ENCODE measurements at regions not wholly inside any gene's neighbourhood (a gene's known extent, or its start where the extent isn't known, plus 50 kb on each side); places are given as distances from the start of the nearest gene placed in this dataset.
A peak's percentile ranks its signal among the peaks of the same experiment; 100 is the strongest.

DNA sequence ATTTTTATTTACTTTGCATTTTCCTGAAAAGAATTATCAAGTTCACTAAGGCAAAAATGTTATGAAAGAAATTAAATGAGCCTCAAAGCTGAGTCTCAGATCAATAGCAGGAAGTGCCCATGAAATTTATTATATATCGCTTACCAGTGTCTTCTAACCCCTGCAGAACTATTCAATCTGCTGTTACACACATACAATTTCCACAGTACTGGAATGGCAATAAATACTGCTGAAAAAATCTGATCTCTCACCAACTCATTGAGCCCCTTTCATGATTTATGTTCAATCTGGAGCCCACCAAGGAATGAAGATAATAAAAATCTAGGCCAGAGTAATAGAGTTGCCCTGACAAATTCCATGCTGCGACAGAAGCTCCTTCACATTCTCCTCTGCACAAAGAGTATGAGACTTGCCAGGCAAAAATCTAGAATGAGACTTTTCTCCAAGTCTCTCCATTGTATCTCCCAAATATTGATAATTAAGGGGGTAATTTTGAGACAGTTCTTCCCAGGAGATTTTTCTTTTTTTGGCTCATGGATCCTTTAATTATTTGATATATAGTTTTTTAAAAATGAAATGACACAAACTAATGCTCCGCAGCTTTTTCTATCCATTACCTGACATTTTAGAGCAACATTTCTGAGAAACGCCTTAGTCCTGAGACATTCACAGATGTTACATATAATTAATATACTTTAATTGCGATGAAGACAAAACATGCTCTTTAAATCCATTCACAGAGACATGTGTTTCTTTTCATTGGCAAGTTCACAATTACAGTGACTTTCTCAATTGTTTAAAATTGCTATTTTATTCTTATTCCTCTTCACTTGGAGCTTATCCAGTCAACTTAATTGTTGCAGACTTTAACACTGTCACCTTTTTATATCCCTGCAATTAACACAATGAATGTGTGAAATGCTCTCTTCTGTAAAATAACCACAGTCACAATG lies 1020.4 kb downstream of the CBLN2 start:
- DNase-seq (ENCODE audit: low read depth): no peak

DNA sequence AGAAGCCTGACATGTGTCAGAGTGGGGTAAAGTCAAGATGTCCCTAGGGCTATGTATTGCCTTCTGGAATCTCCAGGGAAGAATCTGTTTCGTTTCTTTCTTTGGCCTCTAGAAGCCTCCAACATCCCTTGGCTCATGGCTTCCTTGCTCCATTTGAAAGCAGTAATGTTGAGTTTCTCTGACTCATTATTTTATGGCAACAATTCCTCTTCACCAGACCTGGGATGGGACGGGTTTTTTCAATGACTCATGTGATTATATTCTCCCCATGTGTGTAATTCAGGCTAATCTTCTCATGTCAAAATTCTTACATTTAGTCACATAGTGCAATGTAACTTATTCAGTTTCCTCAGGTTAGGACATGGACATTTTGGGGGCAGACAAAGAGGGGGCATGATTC lies 1038.6 kb downstream of the CBLN2 start:
- DNase-seq (ENCODE audit: low read depth): no peak

DNA sequence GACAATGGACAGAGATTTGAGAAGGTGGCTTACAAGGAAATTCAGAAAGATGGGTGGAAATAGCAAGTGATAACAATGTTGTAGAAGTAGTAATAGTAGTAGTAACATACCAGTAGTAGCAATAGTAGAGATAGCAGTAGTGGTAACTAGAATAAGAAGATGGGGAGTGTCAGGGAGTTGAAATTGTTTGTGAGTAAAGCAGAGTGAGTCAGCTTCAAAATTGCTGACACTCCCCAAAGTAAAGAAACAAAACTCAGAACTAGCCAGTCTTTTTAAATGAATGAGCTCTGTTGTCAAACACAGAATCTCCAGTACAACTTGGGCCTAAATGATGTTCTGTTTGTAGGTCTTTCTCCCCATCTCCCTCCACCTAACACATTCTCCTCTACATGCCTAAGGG lies 1040.9 kb downstream of the CBLN2 start:
- no peak for DNase-seq (ENCODE audit: low read depth)

DNA sequence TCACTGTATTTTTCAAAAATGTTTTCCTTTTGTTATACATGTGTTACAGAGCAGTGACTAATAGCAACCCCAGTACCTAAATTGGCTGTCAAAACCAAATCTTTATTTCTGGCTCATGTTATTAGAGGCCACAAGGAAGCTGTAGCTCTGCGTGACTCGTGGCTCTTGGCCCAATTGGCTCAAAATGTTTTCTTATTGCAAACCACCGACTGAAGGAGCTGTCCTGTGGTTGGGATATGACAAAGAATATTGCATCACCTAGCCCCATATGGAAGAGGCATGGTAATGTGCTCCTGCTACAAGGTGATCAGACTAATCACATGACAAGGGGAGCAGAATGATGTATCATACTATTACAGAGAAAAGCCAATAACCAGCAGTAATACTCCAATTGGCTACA lies 1058.5 kb downstream of the CBLN2 start:
- peak; percentile 38 for DNase-seq (ENCODE audit: low read depth)

DNA sequence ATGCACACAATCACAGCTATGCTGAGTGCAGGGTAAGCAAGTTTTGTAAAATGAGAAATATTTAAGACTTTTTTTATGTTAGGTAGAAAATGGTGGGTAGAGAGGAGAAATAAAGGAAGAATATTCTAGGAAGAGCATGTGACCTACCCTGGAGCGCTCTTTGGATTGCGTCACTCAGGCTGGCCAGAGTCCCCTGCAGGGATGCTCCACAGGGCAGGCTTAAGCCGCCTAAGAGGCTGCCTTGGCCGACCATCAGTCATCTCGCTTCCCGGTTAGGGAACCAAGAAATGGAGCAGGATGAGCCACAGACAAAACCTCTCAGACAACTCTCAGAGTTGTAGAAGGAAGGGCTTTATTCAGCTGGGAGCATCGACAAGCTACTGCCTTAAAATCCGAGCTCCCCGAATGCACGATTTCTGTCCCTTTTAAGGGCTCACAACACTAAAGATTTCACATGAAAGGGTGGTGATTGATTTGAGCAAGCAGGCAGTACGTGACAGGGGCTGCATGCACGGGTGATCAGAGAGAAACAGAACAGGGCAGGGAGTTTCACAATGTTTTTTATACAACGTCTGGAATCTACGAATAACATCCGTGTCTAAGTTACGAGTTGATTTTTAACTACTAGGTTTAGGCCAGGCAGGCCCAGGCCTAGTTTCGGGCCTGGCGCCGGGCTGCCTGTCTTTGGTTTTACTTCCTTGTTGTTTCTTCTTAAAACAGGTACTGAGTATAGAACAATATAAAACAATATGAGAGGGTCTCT lies 1072.0 kb downstream of the CBLN2 start:
- DNase-seq (ENCODE audit: low read depth): no peak

DNA sequence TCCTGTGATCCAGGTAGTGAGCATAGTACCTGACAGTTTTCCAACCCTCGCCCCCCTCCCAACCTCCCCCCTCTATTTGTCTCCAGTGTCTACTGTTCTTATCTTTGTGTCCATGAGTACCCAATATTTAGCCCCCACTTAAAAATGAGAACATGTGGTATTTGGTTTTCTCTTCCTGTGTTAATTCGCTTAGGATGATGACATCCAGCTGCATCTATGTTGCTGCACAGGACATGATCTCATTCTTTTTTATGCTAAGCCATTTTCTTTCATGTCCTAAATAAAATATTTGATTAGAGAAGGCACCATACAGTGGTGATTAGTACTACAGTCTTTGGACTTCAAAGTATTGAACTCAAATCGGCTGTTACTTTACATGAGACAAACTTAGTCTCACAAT lies 1087.9 kb downstream of the CBLN2 start:
- no peak for DNase-seq (ENCODE audit: low read depth)

DNA sequence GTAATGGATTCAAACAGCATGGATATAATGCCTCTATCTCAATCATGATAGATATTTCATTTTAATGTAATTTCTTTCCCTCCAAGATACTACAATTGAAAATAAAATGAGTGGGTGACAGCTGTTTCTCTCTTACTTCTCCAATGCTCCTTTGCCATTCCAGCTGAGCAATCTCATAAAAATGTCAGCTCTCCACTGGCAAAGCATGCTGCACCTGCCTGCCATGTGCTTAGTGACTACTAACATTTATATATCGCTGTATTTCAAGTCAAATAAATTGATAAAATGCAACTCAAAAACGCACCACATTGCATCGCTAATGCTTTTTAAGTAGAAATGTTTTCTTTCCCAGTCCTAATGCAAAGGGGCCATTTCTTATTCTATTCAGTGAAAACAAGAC lies 1093.9 kb downstream of the CBLN2 start:
- no peak for DNase-seq (ENCODE audit: low read depth)

DNA sequence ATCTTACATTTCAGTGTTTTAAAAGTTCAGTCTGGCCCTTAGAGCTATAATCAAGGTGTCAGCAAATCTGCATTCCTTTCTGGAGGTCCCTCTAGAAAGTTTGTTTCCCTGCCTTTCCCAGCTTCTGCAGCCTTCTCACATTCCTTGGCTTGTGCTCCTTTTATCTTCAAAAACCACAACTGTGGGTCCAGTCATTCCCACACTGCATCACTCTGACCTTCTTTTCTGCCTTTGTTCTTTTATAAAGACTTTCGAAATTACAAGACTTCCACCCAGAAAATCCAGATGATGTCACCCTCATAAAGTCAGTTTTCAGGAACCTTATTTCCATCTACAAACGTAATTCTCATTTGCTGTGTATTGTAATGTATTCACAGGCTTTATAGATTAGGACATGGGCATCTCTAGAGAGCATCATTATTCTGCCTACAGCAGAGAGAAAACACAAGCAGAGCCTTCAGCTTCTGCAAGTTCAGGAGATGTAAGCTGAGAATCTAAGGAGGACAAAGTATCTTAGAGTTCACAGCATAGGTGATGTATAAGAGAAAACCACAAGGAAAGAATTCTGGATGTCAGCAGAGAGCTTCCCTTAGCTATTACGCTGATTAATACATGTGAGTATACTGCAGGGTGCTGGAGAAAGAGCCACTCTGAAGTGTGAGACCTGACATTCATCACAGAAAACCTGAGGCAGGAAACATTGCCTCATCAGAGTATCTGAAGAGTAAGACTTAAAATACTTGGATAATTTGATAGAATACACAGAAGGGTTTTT lies 1100.2 kb downstream of the CBLN2 start:
- peak; percentile 49 for DNase-seq (ENCODE audit: low read depth)

DNA sequence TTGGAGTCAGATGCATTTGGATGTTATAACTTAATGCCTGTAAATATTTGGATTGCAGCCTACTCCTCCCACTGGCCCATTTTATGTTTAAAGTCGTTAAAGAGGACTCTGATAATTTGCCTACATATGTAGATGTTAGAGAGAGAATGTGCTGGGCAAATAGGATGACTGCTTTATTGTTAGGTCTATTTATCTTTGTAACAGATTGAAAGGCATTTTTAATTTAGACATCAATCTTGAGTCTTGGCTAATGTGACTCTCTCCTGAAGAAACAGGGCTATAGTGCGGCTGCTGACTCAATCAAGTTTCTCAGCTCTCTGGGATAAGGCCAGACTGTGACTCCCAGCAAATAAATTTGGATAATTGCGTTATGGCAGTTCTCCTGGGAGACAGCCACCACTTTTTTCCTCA lies 1101.4 kb downstream of the CBLN2 start:
- DNase-seq (ENCODE audit: low read depth): peak; percentile 51

DNA sequence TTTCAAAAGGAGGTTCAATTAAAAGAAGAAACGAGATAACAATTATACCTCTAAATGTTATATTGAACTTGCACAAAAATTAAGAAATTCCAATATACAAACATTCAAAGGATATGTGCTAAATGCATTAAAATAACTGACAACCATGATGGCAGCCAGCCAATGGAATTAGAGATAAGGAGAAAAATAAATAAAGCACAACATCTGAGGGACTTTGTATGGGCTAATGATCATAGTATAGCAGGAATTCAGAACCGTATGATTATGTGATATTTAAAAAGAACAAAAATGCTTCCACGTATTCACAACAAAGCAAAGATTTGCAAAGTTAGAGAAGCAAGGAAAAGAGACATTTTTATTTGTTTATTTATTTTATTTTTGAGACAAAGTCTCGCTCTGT lies 1103.0 kb downstream of the CBLN2 start:
- no peak for DNase-seq (ENCODE audit: low read depth)

DNA sequence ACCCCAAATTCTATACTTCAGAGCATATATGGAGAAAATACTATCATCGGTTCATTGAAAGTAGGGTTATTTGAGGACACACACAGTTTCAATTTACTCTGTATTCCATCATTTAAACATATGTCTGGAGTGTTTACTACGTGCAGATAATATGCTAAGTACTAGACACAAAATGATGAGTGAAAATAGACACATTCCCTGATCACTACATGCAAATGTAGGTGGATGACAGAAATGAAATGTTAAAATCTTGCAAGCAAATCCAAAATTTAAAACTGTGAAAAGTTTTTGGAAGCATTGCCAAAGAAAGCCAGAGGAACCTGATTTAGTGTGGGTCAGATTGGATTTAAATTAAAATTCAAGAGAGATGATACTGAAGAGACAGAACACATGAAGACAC lies 1106.6 kb downstream of the CBLN2 start:
- no peak for DNase-seq (ENCODE audit: low read depth)

DNA sequence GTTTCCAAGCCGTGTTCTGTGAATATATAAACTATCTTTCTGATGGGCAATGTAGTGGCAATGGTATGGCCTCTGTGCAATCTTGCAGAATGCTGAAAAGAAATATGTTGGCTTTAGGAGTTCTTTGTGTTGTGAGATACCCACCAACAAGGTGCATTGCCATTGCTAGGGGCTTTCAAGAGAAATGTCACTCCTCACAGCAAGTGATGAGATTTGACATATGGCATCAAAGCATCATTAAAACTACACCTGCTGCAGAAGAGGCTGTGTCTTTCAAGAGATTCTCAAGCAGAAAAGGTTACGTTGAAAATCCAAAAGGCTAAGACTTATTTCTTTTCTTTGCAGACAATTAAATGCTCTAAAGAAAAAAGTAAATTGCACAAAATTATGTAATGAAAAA lies 1110.8 kb downstream of the CBLN2 start:
- no peak for DNase-seq (ENCODE audit: low read depth)

DNA sequence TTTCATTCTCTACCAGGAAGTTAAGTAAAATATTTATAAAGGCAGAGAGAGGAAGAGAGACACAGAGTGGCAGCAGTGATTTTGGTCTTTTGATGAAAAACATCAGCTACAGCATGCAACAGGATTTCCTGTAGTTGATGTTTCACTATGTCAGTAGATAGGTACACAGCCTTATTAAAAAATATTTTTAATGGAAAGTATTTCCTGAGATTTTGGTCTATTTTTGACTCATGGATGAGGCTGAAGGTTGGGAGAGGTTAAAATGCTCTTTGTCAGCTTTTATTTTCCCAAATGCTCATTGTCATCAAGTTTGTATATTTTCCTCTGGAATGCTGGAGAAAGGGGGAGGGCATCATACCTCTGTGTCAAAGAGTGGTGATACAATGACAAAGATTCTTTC lies 1112.5 kb downstream of the CBLN2 start:
- no peak for DNase-seq (ENCODE audit: low read depth)

DNA sequence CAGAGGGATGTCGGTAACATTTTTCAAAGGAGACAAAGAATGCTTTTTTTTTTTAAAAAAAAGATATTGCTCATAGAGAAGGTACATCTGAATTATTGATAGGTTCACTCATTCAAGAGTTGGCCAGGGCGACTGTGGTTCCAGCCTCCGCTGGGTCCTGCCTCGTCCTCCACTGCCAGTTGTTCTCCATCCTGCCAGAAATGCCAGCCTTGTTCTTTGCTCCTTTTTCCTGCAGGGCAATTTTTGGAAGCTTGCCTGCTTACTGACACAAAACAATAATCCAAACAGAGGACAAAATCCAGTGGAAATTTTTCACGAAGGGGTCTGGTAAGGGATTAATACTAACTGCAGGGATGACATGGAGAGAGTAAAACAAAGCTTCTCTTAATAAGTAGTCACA lies 1113.0 kb downstream of the CBLN2 start:
- DNase-seq (ENCODE audit: low read depth): no peak

DNA sequence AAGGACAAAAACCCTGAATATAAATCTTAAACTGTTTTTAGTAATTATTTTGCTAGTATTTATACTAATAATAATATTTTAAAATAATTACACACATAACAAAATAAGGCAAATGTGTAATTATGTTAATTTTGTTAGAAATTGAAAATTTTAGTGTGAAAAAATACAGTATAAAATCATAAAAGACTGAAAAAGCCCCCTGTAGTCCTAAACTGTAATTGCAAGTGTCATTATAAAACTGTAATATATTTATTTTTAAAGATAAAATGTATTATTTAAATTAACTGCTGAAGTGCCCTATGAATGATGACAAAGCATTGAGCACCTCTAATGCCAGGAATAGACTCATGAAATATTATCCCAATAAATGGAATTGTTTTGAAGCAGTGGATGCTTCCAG lies 1117.7 kb downstream of the CBLN2 start:
- no peak for DNase-seq (ENCODE audit: low read depth)

DNA sequence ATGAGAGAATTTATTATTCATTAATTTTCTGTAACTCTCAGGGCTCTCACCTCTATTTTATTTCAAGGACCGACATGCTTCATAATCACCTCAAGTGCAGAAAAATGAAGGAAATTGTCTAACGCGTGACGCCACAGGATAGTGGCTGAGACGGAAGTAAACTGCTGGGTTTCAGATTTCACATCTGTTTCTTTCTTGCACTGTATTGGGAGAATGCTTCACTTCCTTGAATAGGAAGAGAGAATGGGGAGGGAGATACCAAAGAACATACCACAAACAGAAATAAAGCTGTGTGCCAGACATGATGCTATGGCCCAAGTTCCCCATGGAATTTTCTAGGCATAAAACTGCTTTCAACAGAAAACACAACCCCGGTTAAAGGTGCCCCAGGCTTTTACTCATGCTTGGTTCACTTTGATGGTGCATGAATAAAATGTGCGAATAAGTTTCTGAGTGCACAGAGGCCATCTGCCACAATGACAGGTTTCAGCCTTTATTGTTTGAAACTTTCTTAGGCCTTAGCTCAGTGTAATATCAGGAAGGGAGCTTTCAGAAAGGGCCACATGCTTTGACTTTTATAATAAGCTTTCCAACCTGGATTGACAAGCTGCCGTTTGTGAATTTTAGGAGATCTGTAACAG lies 1116.4 kb downstream of the SOCS6 start:
- DNase-seq (ENCODE audit: low read depth): no peak

DNA sequence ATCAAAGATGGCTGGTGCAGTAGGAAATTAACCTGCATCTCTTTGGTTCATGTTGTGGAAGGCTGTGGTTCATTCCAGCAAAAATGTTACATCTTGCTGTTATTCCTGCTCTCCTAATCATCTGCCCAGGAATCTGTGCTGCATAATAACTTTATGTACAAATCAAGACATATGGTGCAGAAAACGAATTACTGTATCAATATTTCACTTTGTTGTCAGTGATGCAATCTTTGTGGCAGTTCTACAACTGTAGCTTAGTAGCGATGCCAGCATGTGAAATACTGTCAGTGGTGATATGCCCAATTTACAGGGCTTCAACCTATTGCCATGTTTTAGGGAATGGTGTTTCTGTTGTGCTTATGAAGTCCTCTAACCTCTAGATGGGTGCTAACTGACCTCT lies 1114.7 kb downstream of the SOCS6 start:
- DNase-seq (ENCODE audit: low read depth): no peak

DNA sequence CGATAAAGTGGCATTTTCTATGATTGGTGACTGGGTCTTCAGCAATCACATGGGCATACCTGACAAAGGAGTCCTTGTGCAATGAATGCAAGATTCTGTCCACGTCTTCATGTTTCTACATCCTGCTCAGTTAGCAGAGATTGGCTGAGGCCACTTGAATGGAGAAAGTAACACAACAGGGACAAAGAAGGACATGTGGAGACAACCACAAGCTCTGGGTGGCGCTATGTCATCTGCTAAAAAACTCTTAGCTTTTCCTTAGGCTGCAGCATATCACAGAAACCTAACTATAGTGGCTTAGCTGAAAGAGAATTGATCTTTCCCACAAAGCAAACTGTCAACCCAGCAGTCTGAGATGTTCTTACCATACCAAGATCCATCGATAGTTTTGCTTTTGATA lies 1109.7 kb downstream of the SOCS6 start:
- no peak for DNase-seq (ENCODE audit: low read depth)

DNA sequence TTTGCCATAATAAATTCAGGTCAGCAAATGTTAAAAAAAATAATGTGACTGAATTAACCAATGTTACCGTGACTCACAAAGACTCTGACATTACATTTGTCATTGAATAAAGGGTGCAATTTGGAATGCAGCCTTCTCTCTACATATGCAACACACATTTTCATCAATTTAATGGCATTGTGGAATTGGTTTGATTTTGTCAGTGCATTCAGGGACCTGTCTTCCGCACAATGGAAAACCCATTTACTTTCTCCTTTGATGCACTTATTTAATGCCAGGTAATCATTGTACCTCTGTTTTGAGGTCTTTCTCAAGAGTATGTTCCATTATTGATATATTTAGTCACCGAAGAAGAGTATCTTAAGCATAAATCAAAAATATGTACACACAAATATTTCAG lies 1099.3 kb downstream of the SOCS6 start:
- DNase-seq (ENCODE audit: low read depth): no peak

DNA sequence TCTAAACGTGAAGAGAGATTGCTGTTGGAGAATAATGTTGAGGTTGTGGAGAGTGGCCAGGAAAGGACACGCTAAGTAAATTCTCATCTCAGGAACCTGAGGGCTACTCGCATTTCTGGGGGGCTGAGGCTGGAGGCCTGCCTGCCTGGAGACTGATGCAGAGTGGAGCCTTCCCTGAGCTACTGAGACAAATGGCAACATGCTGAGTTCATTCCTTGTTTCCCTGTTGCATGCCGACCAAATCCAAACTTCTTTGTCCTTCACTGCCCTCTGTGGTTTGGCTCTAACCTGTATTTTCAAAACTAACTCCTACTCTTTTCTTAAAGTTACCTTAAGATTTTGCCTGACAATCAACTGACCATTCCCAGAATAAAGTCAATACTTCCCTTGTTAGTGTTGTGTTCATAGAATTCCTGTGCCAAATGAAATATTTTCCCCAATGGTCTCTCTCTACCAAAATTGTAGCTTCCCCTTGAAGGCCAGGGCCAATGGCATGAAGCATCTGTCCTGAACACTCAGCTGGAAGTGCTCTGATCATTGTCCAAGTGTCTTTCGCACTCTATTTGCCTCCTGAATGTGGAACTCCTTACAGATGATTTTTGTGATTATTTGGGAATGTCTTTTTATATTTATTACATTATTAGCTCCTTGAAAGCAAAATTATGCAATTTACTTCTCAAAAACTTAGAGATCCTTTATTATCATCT lies 1085.6 kb downstream of the SOCS6 start:
- no peak for DNase-seq (ENCODE audit: low read depth)

DNA sequence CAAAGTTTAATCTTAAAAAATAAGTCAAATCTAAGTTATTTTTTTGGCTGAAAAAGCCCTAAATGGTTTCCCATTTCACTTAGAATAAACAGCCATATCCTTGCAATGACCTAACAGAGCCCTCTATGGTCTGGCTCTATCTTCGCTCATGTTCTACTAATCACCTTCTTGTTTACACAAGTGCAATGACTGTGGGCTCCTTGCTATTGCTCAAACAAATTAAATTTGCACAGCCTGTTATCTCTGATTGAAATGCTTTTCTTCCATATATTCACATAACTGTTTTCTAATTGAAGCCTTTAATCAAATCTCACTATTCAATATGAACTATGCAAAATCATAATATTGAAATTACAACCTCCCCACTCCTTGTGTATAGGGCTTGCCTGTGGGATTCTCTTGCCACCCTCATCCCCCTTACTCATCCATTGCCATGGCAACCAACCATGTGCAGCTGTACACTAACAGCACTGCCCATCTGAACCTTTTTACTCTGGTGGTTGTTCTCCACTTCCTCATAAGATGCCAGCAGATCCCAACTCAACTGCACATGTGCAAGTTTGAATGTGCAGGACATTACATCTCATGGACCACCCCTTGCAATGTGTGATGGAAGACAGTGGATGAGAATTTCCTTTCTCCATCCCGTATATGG lies 1083.2 kb downstream of the SOCS6 start:
- no peak for DNase-seq (ENCODE audit: low read depth)

Data from HS-5 (cell line).